Psoas muscle (tissue), 7 donors: ENCODE measurements at regions not wholly inside any gene's neighbourhood (a gene's known extent, or its start where the extent isn't known, plus 50 kb on each side); places are given as distances from the start of the nearest gene placed in this dataset.
A peak's percentile ranks its signal among the peaks of the same experiment; 100 is the strongest.

Experiments
- ATAC-seq, 4 donors: fragments of 200-7000 bp; cut with Tn5 transposase; one replicate each; pipeline ENCODE4 v1.9.1; 2020; ENCODE audit warnings: moderate library complexity in 3 of 4, mild to moderate bottlenecking in 2 of 4
- DNase-seq, 2 donors: peaks; one replicate each; pipeline ENCODE4 v3.0.0-alpha.2; 2020
- H3K27ac ChIP-seq: fragments of 200-600 bp; one replicate; pipeline ENCODE4 v1.8.0; 2022
- H3K27me3 ChIP-seq, 3 donors: fragments of 200-600 bp in 1 of 3; one replicate each; pipeline versions ENCODE4 v1.6.1 to v1.8.0; 2013 to 2022; ENCODE audit warnings: low read length in 2 of 3, mild to moderate bottlenecking in 2 of 3, moderate library complexity in 1 of 3; ENCODE audit not compliant: insufficient read depth in 3 of 3
- H3K36me3 ChIP-seq, 2 donors: fragments of 200-600 bp in 1 of 2; one replicate each; pipeline versions ENCODE4 v1.6.1 to v1.8.0; 2013 to 2022; ENCODE audit warnings: low read depth in 1 of 2, mild to moderate bottlenecking in 1 of 2, moderate library complexity in 1 of 2; ENCODE audit not compliant: insufficient read depth in 1 of 2
- H3K4me1 ChIP-seq: fragments of 200-600 bp; one replicate; pipeline ENCODE4 v1.8.0; 2022
- H3K4me3 ChIP-seq: fragments of 200-600 bp; one replicate; pipeline ENCODE4 v1.8.0; 2022; ENCODE audit warnings: mild to moderate bottlenecking
- H3K9me3 ChIP-seq: fragments of 200-600 bp; one replicate; pipeline ENCODE4 v1.8.0; 2022
- CTCF ChIP-seq: fragments of 200-600 bp; IDR thresholded peaks from one replicate; pipeline ENCODE4 v1.8.0; 2022; ENCODE audit warnings: antibody characterized with exemption
- WGBS, 3 donors: extraction: QIAGEN DNeasy Blood & Tissue Kit; methylation state at CpG; one replicate each; pipeline versions ENCODE4 v1.1.6 to v1.1.7; 2013; 5-methylcytosine and 5-hydroxymethylcytosine counted together
- intact Hi-C, 2 donors: fragments of 100-400 bp; cut with DNase I; formaldehyde crosslinking; loops; one replicate each; pipeline versions ENCODE4 v1.11.0 to v1.14.2; 2022
- donor health status: healthy with polysubstance abuse.
- donor health status: DM: no; HTN: no; CAD: no; lungs with moderate emphysema.
- donor health status: Bipolar disorder and iron deficiency.
- donor health status: healthy.
- donor health status: DM: yes; HTN: yes; CAD: no.
- donor health status: DM: no; HTN: no; CAD: no.
- donor health status: DM: yes; HTN: yes; CAD: no.

GRCh38 chrX:45842207-45842925 is 641.7 kb upstream of the DIPK2B start:
- Histone ChIP-seq H3K4me3 (no peak overlapping the region), H3K27ac (no peak overlapping the region), H3K9me3 (peaks cover 5% of the 10 kb centered on the region), H3K4me1 (no peaks in the 10 kb centered on the region), H3K36me3 (no peaks in the 10 kb centered on the region), H3K27me3 (peaks cover 0 to 9% (median 0%) of the 10 kb centered on the region in 3 donors)
- no peak for TF ChIP-seq CTCF
- no peak for DNase-seq
- no peak for ATAC-seq
- intact Hi-C loops: loop anchor here in 1 of 2 donors (10.0 kb wide), 1 partner anchor 328 kb away; no protein-coding TSS in a partner anchor
- WGBS, 3 donors: 34 to 49% (median 41%) methylated on average over 2 of the region's 2 CpGs

GRCh38 chrX:45840411-45840950 is 639.8 kb upstream of the DIPK2B start:
- Histone ChIP-seq H3K36me3 (no peaks in the 10 kb centered on the region), H3K4me3 (no peak overlapping the region), H3K4me1 (no peaks in the 10 kb centered on the region), H3K27ac (no peak overlapping the region), H3K9me3 (peaks cover 5% of the 10 kb centered on the region), H3K27me3 (peaks cover 0 to 4% (median 0%) of the 10 kb centered on the region in 3 donors)
- no peak for TF ChIP-seq CTCF
- intact Hi-C loops: loop anchor here in 1 of 2 donors (10.0 kb wide), 1 partner anchor 326 kb away; no protein-coding TSS in a partner anchor
- DNase-seq: no peak
- no peak for ATAC-seq
- 42 to 51% (median 44%) methylated on average over 3 of the region's 3 CpGs for WGBS, 3 donors

- Histone ChIP-seq H3K9me3 (no peaks in the 10 kb centered on the region), H3K27me3 (peaks cover 0 to 5% (median 0%) of the 10 kb centered on the region in 3 donors), H3K27ac (no peak overlapping the region), H3K4me1 (no peaks in the 10 kb centered on the region), H3K4me3 (no peak overlapping the region), H3K36me3 (no peaks in the 10 kb centered on the region)
- no peak for TF ChIP-seq CTCF
- DNase-seq: no peak
- intact Hi-C loops: no loop called here
- 80 to 100% (median 93%) methylated on average over 2 of the region's 2 CpGs for WGBS, 3 donors
- ATAC-seq: no peak
Measured at GRCh38 chrX:45830343-45830742, 629.7 kb upstream of the DIPK2B start.

- Histone ChIP-seq H3K27ac (no peak overlapping the region), H3K4me1 (no peaks in the 10 kb centered on the region), H3K36me3 (no peaks in the 10 kb centered on the region), H3K9me3 (no peaks in the 10 kb centered on the region), H3K4me3 (no peak overlapping the region), H3K27me3 (no peaks in the 10 kb centered on the region)
- intact Hi-C loops: no loop called here
- 34 to 50% (median 41%) methylated on average over 6 of the region's 6 CpGs for WGBS, 3 donors
- ATAC-seq (peak in 1 of 4 donors; percentile 55), DNase-seq (peak in 1 of 2 donors; percentile 28)
- TF ChIP-seq CTCF: no peak
Measured at GRCh38 chrX:45824471-45824870, 623.8 kb upstream of the DIPK2B start.
